ENCODE measurements at regions not wholly inside any gene's neighbourhood (a gene's known extent, or its start where the extent isn't known, plus 50 kb on each side); places are given as distances from the start of the nearest gene placed in this dataset.

DNA sequence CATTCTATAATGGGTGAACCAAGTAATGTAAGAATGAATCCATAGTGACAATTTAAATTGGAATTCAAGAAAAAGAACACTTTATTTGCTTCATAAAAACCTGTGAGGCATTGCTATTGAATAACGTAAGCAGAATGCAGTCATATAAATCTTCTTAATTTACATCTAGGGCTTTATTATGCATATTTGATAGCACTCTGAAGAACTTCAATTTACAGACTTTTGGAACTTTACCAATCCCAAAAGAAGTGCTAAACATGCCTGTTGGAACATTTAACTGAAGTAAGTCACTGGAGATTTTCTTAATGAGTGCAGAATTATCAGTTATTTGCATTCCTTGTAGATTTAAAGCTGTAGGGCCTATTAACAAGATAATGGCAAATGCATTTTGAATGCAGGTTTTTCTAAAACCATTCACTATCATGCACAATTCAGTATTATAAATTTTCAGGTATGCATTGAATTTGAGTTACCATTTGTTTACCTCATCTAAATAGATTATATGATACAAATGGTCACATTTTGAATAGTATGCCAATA is 1181.2 kb downstream of the ARAP2 start:
- peaks cover 3% of the 10 kb centered on the region for H3K9me3 Mint-ChIP-seq (ENCODE audit: low read depth, unreplicated experiment)
- H3K27me3 Mint-ChIP-seq (ENCODE audit: unreplicated experiment): no peaks in the 10 kb centered on the region
- BruUV-seq (replicated peaks): no TSS peak
- no peaks in the 10 kb centered on the region for H3K36me3 Mint-ChIP-seq (ENCODE audit: insufficient read depth, unreplicated experiment)
- no peak overlapping the region for H3K4me3 Mint-ChIP-seq (ENCODE audit: low read depth, unreplicated experiment)
- TF ChIP-seq, protein P1, sequence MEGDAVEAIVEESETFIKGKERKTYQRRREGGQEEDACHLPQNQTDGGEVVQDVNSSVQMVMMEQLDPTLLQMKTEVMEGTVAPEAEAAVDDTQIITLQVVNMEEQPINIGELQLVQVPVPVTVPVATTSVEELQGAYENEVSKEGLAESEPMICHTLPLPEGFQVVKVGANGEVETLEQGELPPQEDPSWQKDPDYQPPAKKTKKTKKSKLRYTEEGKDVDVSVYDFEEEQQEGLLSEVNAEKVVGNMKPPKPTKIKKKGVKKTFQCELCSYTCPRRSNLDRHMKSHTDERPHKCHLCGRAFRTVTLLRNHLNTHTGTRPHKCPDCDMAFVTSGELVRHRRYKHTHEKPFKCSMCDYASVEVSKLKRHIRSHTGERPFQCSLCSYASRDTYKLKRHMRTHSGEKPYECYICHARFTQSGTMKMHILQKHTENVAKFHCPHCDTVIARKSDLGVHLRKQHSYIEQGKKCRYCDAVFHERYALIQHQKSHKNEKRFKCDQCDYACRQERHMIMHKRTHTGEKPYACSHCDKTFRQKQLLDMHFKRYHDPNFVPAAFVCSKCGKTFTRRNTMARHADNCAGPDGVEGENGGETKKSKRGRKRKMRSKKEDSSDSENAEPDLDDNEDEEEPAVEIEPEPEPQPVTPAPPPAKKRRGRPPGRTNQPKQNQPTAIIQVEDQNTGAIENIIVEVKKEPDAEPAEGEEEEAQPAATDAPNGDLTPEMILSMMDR (IDR thresholded peaks at IDR 0.05; ENCODE audit: unreplicated experiment): no peak
- intact Hi-C loops (cut with micrococcal nuclease; ENCODE audit: unreplicated experiment): no loop called here
- no peak for DNase-seq
- H3K4me1 Mint-ChIP-seq (ENCODE audit: low read depth, unreplicated experiment): no peaks in the 10 kb centered on the region
- no peak overlapping the region for H3K27ac Mint-ChIP-seq (ENCODE audit: unreplicated experiment)
- CTCF ChIA-PET: no interaction called here

DNA sequence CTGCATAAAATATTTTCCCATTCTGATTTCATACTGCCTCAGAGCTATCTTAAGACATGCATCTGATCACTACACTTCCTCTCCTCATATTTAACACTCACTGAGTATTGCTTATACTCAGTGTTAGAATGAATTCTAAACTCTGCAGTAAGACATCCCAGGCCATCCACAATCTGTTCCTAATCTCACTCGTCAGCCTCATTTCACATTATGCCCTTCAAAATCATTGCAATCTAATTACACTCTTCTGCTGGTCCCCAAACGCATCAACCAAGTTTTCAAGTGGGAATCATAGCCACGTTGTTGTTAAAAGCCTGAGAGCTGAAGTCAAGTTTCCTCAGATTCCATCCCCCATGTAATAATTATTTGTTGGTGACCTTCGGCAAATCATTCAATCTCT is 1177.9 kb downstream of the ARAP2 start:
- no peak overlapping the region for H3K4me3 Mint-ChIP-seq (ENCODE audit: low read depth, unreplicated experiment)
- H3K4me1 Mint-ChIP-seq (ENCODE audit: low read depth, unreplicated experiment): no peaks in the 10 kb centered on the region
- H3K9me3 Mint-ChIP-seq (ENCODE audit: low read depth, unreplicated experiment): peaks cover 3% of the 10 kb centered on the region
- H3K27me3 Mint-ChIP-seq (ENCODE audit: unreplicated experiment): no peaks in the 10 kb centered on the region
- TF ChIP-seq, protein P1 (IDR thresholded peaks at IDR 0.05; ENCODE audit: unreplicated experiment): no peak
- no peaks in the 10 kb centered on the region for H3K36me3 Mint-ChIP-seq (ENCODE audit: insufficient read depth, unreplicated experiment)
- CTCF ChIA-PET: no interaction called here
- no TSS peak for BruUV-seq (replicated peaks)
- no peak for DNase-seq
- intact Hi-C loops (cut with micrococcal nuclease; ENCODE audit: unreplicated experiment): no loop called here
- H3K27ac Mint-ChIP-seq (ENCODE audit: unreplicated experiment): no peak overlapping the region

DNA sequence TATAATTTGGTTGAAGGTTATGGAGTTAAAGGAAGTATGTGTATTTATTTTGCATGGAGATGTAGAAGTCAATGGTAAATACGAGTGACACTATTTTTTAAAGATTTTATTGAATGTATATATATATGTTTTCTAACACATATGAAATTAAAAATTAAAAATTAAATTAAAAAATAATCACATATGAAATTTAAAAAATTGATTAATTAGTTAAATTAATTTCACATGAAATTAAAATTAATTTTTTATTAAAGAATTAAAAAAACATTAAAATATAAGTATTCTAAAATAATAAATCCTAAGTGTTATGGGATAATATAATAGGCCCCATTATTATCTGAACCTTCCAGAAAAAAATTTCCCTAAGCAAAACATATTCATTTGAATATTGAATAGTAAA is 1163.5 kb downstream of the ARAP2 start:
- no peaks in the 10 kb centered on the region for H3K36me3 Mint-ChIP-seq (ENCODE audit: insufficient read depth, unreplicated experiment)
- no peaks in the 10 kb centered on the region for H3K27me3 Mint-ChIP-seq (ENCODE audit: unreplicated experiment)
- DNase-seq: no peak

DNA sequence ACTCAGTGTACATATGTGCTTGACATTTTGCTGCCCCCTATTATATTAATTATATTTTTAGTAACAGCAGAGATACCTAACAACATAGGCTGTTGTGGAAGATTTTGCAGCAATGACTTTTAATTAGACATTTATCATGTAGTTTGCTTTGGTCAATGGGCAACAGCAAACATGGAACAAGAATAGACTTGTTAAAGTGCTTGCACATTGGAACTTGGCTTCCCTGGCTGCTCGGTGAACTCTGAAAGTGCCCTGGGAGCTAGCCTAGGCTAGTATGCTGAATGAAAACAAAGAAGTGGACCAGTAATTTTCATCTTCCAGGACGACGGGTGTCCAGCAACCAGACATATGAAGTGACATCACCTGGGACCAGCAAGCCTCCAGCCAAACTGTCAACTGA is 1157.1 kb downstream of the ARAP2 start:
- intact Hi-C loops (cut with micrococcal nuclease; ENCODE audit: unreplicated experiment): no loop called here
- Mint-ChIP-seq H3K36me3 (ENCODE audit: insufficient read depth, unreplicated experiment) (no peaks in the 10 kb centered on the region), H3K27ac (ENCODE audit: unreplicated experiment) (no peak overlapping the region), H3K27me3 (ENCODE audit: unreplicated experiment) (no peaks in the 10 kb centered on the region), H3K9me3 (ENCODE audit: low read depth, unreplicated experiment) (peaks cover 6% of the 10 kb centered on the region), H3K4me1 (ENCODE audit: low read depth, unreplicated experiment) (no peaks in the 10 kb centered on the region), H3K4me3 (ENCODE audit: low read depth, unreplicated experiment) (no peak overlapping the region)
- DNase-seq: no peak
- TF ChIP-seq, protein P1 (IDR thresholded peaks at IDR 0.05; ENCODE audit: unreplicated experiment): no peak
- BruUV-seq (replicated peaks): no TSS peak
- CTCF ChIA-PET: no interaction called here

More for the DNA sequence above, 1163.5 kb downstream of the ARAP2 start:
- BruUV-seq (replicated peaks): no TSS peak
- H3K4me1 Mint-ChIP-seq (ENCODE audit: low read depth, unreplicated experiment): no peaks in the 10 kb centered on the region
- CTCF ChIA-PET: no interaction called here
- peaks cover 4% of the 10 kb centered on the region for H3K9me3 Mint-ChIP-seq (ENCODE audit: low read depth, unreplicated experiment)
- no peak overlapping the region for H3K4me3 Mint-ChIP-seq (ENCODE audit: low read depth, unreplicated experiment)
- H3K27ac Mint-ChIP-seq (ENCODE audit: unreplicated experiment): no peak overlapping the region
- intact Hi-C loops (cut with micrococcal nuclease; ENCODE audit: unreplicated experiment): no loop called here
- TF ChIP-seq, protein P1 (IDR thresholded peaks at IDR 0.05; ENCODE audit: unreplicated experiment): no peak

Measured in Calu3 (cell line).